K562 (cell line): ENCODE measurements at regions not wholly inside any gene's neighbourhood (a gene's known extent, or its start where the extent isn't known, plus 50 kb on each side); places are given as distances from the start of the nearest gene placed in this dataset.
"Not testable (repeated sequence)": the region's sequence is repeated elsewhere in the genome, so short reads cannot be mapped to it uniquely, and the experiment has no call there.

Experiments used
- ATAC-seq: fragments of 200-7000 bp; cut with Tn5 transposase; 3 replicates; pipeline ENCODE4 v1.9.1; 2020; ENCODE audit warnings: moderate library complexity
- BruUV-seq: library from RNA; stranded (reverse); fragments of 400-500 nt; replicated peaks from 2 replicates; lab custom pipeline; 2021; lab: Mats Ljungman, UMichigan
- CTCF ChIA-PET: fragments of 300-600 bp; formaldehyde crosslinking; extraction: SDS; loops from one replicate; lab custom pipeline; 2021; ENCODE audit warnings: low intra/inter-chr PET ratio; lab: Yijun Ruan, JAX
- POLR2A ChIA-PET: fragments of 300-600, 350-650 bp; sonication (Branson Sonifier 250); formaldehyde crosslinking; extraction: SDS; loops from one replicate; lab custom pipeline; 2021; ENCODE audit warnings: antibody characterized with exemption, inconsistent platforms; lab: Yijun Ruan, JAX
- DNase-seq, 4 experiments: peaks; one replicate each; pipeline versions ENCODE4 v3.0.0 to v3.0.0-alpha.2; 2011 to 2018; ENCODE audit warnings: low spot score in 3 of 4, mixed read lengths in 3 of 4; ENCODE audit errors: extremely low read depth in 1 of 4
- FAIRE-seq: peaks from 2 replicates; lab custom pipeline; 2011; peaks lifted over from hg19 to GRCh38; lab: Jason Lieb, UNC
- H2AFZ ChIP-seq: 2 replicates; pipeline ENCODE4 v1.6.0; 2011; ENCODE audit warnings: low read depth, low read length, control low read depth, inconsistent platforms
- H3K27ac ChIP-seq: fragments of 200-600 bp; 3 replicates; pipeline ENCODE4 v1.8.0; 2011; ENCODE audit warnings: low read depth, mild to moderate bottlenecking, control low read depth, inconsistent platforms, low read length, moderate library complexity, mixed read lengths; ENCODE audit errors: extremely low read depth
- H3K27me3 ChIP-seq, 2 experiments: fragments of 300-600 bp in 1 of 2; 2 replicates in 1 of 2; 3 replicates in 1 of 2; pipeline versions ENCODE4 v1.6.0 to v1.8.0; 2011; ENCODE audit warnings: inconsistent platforms in 2 of 2, low read length in 2 of 2, mild to moderate bottlenecking in 1 of 2, mixed read lengths in 1 of 2, moderate library complexity in 1 of 2; ENCODE audit not compliant: control insufficient read depth in 2 of 2, insufficient read depth in 2 of 2
- H3K36me3 ChIP-seq: fragments of 300-600 bp; 3 replicates; pipeline ENCODE4 v1.8.0; 2011; ENCODE audit warnings: mild to moderate bottlenecking, low read length, inconsistent platforms; ENCODE audit not compliant: control insufficient read depth, insufficient read depth
- H3K4me1 ChIP-seq, 2 experiments: fragments of 200-600 bp in 1 of 2; replicated peaks in 1 of 2; 2 replicates in 1 of 2; 3 replicates in 1 of 2; pipeline versions ENCODE4 v1.5.1 to v1.8.0; 2011; ENCODE audit warnings: inconsistent platforms in 2 of 2, low read length in 2 of 2, mild to moderate bottlenecking in 1 of 2, mixed read lengths in 1 of 2, moderate library complexity in 1 of 2; ENCODE audit not compliant: control insufficient read depth in 2 of 2, insufficient read depth in 2 of 2
- H3K4me2 ChIP-seq: 2 replicates; pipeline ENCODE4 v1.6.1; 2011; ENCODE audit warnings: low read length, control low read depth, inconsistent platforms, mixed read lengths; ENCODE audit not compliant: insufficient read depth
- H3K4me3 ChIP-seq: fragments of 200-600 bp; sonication (generic), shearing (Covaris generic); 2 replicates; pipeline ENCODE4 v1.5.1; 2016; ENCODE audit warnings: control low read depth, inconsistent platforms
- H3K79me2 ChIP-seq: fragments of 200-600 bp; 3 replicates; pipeline ENCODE4 v1.8.0; 2011; ENCODE audit warnings: low read length, inconsistent platforms; ENCODE audit not compliant: control insufficient read depth, insufficient read depth
- H3K9ac ChIP-seq, 2 experiments: 2 replicates each; pipeline versions ENCODE4 v1.6.0 to v1.6.1; 2011; ENCODE audit warnings: low read depth in 2 of 2, low read length in 2 of 2, control low read depth in 1 of 2, inconsistent platforms in 1 of 2, mild to moderate bottlenecking in 1 of 2, mixed read lengths in 1 of 2; ENCODE audit not compliant: insufficient read depth in 1 of 2
- H3K9me1 ChIP-seq: one replicate; pipeline ENCODE4 v1.6.0; 2011; ENCODE audit warnings: inconsistent platforms, mild to moderate bottlenecking, low read length, moderate library complexity; ENCODE audit not compliant: control insufficient read depth, insufficient read depth
- H3K9me3 ChIP-seq: replicated peaks from 2 replicates; pipeline ENCODE4 v1.5.1; 2011; ENCODE audit warnings: low read depth, low read length, inconsistent platforms; ENCODE audit not compliant: control insufficient read depth, insufficient read depth
- H4K20me1 ChIP-seq: replicated peaks from 2 replicates; pipeline ENCODE4 v1.6.1; 2011; ENCODE audit warnings: low read length, inconsistent platforms, mixed read lengths; ENCODE audit not compliant: control insufficient read depth, insufficient read depth
- DLX4 ChIP-seq: fragments of 250-450 bp; sonication (Bioruptor Pico); IDR thresholded peaks from 2 replicates; pipeline ENCODE4 v1.6.1; 2021; ENCODE audit warnings: mild to moderate bottlenecking
- GATAD2A ChIP-seq: fragments of 450-650 bp; IDR thresholded peaks from 2 replicates; pipeline ENCODE4 v1.6.1; 2017
- NR2C1 ChIP-seq, 2 experiments: fragments of 450-650 bp; IDR thresholded peaks; 2 replicates each; pipeline ENCODE4 v1.6.1; 2017; ENCODE audit warnings: mild to moderate bottlenecking in 2 of 2, antibody characterized with exemption in 1 of 2, inconsistent platforms in 1 of 2, missing compliant biosample characterization in 1 of 2, missing genetic modification characterization in 1 of 2
- RAD51 ChIP-seq: fragments of 450-650 bp; IDR thresholded peaks from 2 replicates; pipeline ENCODE4 v1.7.1; 2016; ENCODE audit warnings: low read depth, mild to moderate bottlenecking, borderline replicate concordance
- SMC3 ChIP-seq: conservative IDR thresholded peaks from 2 replicates; pipeline ENCODE4 v1.6.1; 2011; ENCODE audit warnings: low read depth, low read length, improper control_type of control experiment; ENCODE audit not compliant: insufficient read depth
- ZEB2 ChIP-seq: fragments of 450-650 bp; IDR thresholded peaks from 2 replicates; pipeline ENCODE4 v1.6.1; 2016
- ZNF512 ChIP-seq: IDR thresholded peaks from 2 replicates; pipeline ENCODE4 v1.6.1; 2016; ENCODE audit warnings: missing genetic modification characterization, missing compliant biosample characterization
- WGBS: fragments of 100-300 bp; shearing (Covaris generic); methylation state at CpG from one replicate; pipeline ENCODE4 v1.1.6; 2016; ENCODE audit warnings: low coverage, mixed read lengths; ENCODE audit not compliant: insufficient coverage; ENCODE audit errors: missing lambda C conversion rate; 5-methylcytosine and 5-hydroxymethylcytosine counted together
- in situ Hi-C: fragments of 300-500 bp; cut with MboI; formaldehyde crosslinking; loops from 4 replicates; pipeline ENCODE4 v1.15.0; 2018; ENCODE audit warnings: inconsistent platforms, mixed read lengths
- intact Hi-C: fragments of 100-400 bp; cut with micrococcal nuclease; formaldehyde crosslinking; loops from 2 replicates; pipeline ENCODE4 v1.14.2; 2022

GRCh38 chr11:103610435-103610834 lies 426.0 kb upstream of the DDI1 start:
- FAIRE-seq (no peak), DNase-seq (no peak), ATAC-seq (no peak)
- Histone ChIP-seq H3K4me3 (no peak overlapping the region), H3K9me3 (no peaks in the 10 kb centered on the region), H3K36me3 (no peaks in the 10 kb centered on the region), H3K9me1 (no peaks in the 10 kb centered on the region), H3K4me2 (no peak overlapping the region), H3K27me3 (no peaks in the 10 kb centered on the region), H3K27ac (no peak overlapping the region), H4K20me1 (no peaks in the 10 kb centered on the region), H2AFZ (no peak overlapping the region), H3K4me1 (no peaks in the 10 kb centered on the region), H3K79me2 (no peaks in the 10 kb centered on the region), H3K9ac (no peak overlapping the region)
- TF ChIP-seq SMC3 (no peak), RAD51 (no peak), ZNF512 (tag) (no peak), NR2C1 (IDR thresholded peaks at IDR 0.05) (no peak), NR2C1 (tag; IDR thresholded peaks at IDR 0.05) (no peak), DLX4 (CRISPR knock-in tag) (no peak), ZEB2 (no peak), GATAD2A (no peak)
- intact Hi-C loops, result no loop called here
- in situ Hi-C loops, result no loop called here
- ChIA-PET CTCF (no interaction called here), POLR2A (no interaction called here)
- BruUV-seq, result no TSS peak

GRCh38 chr11:103611526-103612260 lies 424.7 kb upstream of the DDI1 start:
- H3K27ac ChIP-seq, H3K79me2 ChIP-seq, H3K4me1 ChIP-seq, BruUV-seq, H3K4me2 ChIP-seq, H3K27me3 ChIP-seq, in situ Hi-C loops, FAIRE-seq, POLR2A ChIA-PET, H3K9me3 ChIP-seq, H3K9me1 ChIP-seq, H2AFZ ChIP-seq, H3K36me3 ChIP-seq, H3K4me3 ChIP-seq, intact Hi-C loops, DNase-seq, H3K9ac ChIP-seq, H4K20me1 ChIP-seq, ATAC-seq, CTCF ChIA-PET: not testable (repeated sequence)
- WGBS, result 0% methylated on average over 6 of the region's 7 CpGs

GRCh38 chr11:103612451-103612850 lies 424.0 kb upstream of the DDI1 start:
- intact Hi-C loops, FAIRE-seq: not testable (repeated sequence)

More at GRCh38 chr11:103612451-103612850, 424.0 kb upstream of the DDI1 start:
- H3K4me1 ChIP-seq, H3K27ac ChIP-seq, DNase-seq, H3K36me3 ChIP-seq, H3K79me2 ChIP-seq, H3K4me3 ChIP-seq, POLR2A ChIA-PET, CTCF ChIA-PET, H3K27me3 ChIP-seq, H4K20me1 ChIP-seq, ATAC-seq, H3K9me1 ChIP-seq, H3K9me3 ChIP-seq, in situ Hi-C loops, BruUV-seq, H3K9ac ChIP-seq, H2AFZ ChIP-seq, H3K4me2 ChIP-seq: not testable (repeated sequence)
- 0% methylated on average over 9 of the region's 9 CpGs for WGBS
